ENCODE measurements at regions not wholly inside any gene's neighbourhood (a gene's known extent, or its start where the extent isn't known, plus 50 kb on each side); places are given as distances from the start of the nearest gene placed in this dataset.

GRCh38 chr6:15948930-15949900 lies 179.7 kb upstream of the MYLIP start:
- TF ChIP-seq CTCF (conservative IDR thresholded peaks at IDR 0.05; ENCODE audit: low read length) (no peak), EZH2phosphoT487 (IDR thresholded peaks at IDR 0.05; ENCODE audit: borderline replicate concordance, low read depth, low read length) (no peak)

Data from OCI-LY7 (cell line).